Right lobe of liver (tissue), 4 donors: ENCODE measurements at regions not wholly inside any gene's neighbourhood (a gene's known extent, or its start where the extent isn't known, plus 50 kb on each side); places are given as distances from the start of the nearest gene placed in this dataset.

Experiments used
- POLR2A ChIP-seq: fragments of 450-650 bp; IDR thresholded peaks from one replicate; pipeline ENCODE4 v1.6.1; 2017; ENCODE audit warnings: antibody characterized with exemption, mild to moderate bottlenecking
- TF ChIP-seq, protein P1 (sequence below), 4 donors: fragments of 200-600 bp in 3 of 4; fragments of 450-650 bp in 1 of 4; IDR thresholded peaks; one replicate each; pipeline versions ENCODE4 v1.5.1 to v1.8.0; 2016 to 2022; ENCODE audit warnings: antibody characterized with exemption in 4 of 4, mild to moderate bottlenecking in 2 of 4
- donor health status: DM: no; HTN: no; CAD: no.
- donor health status: DM: no; HTN: no; CAD: no.
- donor health status: DM: no; HTN: yes; CAD: no.

- TF ChIP-seq, protein P1, sequence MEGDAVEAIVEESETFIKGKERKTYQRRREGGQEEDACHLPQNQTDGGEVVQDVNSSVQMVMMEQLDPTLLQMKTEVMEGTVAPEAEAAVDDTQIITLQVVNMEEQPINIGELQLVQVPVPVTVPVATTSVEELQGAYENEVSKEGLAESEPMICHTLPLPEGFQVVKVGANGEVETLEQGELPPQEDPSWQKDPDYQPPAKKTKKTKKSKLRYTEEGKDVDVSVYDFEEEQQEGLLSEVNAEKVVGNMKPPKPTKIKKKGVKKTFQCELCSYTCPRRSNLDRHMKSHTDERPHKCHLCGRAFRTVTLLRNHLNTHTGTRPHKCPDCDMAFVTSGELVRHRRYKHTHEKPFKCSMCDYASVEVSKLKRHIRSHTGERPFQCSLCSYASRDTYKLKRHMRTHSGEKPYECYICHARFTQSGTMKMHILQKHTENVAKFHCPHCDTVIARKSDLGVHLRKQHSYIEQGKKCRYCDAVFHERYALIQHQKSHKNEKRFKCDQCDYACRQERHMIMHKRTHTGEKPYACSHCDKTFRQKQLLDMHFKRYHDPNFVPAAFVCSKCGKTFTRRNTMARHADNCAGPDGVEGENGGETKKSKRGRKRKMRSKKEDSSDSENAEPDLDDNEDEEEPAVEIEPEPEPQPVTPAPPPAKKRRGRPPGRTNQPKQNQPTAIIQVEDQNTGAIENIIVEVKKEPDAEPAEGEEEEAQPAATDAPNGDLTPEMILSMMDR (IDR thresholded peaks at IDR 0.05), result no peak
- TF ChIP-seq POLR2A, result no peak
These were observed 526.4 kb downstream of the SOX2 start for GRCh38 chr3:182238126-182238525.
